ENCODE measurements at regions not wholly inside any gene's neighbourhood (a gene's known extent, or its start where the extent isn't known, plus 50 kb on each side); places are given as distances from the start of the nearest gene placed in this dataset.

DNA sequence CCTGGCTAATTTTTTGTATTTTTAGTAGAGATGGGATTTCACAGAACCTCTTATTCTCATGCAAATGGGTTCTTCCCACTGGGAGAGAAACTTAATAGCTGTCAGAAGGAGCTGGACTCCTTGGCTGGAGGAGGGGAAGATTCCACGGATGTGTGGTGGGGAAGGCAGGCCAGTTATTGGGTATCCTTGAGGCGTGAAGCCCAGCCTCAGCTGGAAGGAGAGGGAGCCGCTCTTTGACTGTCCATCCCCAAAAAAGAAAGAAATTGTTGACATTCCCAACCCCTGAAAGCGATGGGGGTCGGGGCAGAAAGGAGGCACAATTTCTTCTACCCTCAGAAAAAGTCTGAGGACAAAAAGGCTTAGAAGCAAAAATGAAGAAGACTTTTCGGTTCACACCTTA lies 983.1 kb upstream of the PABPC4L start:
- DNase-seq: no peak

GRCh38 chr4:135177321-135177720 lies 975.7 kb upstream of the PABPC4L start:
- Histone ChIP-seq H3K27me3 (ENCODE audit: low read length) (no peaks in the 10 kb centered on the region), H3K27ac (ENCODE audit: low read length) (no peak overlapping the region), H3K9me2 (replicated peaks; ENCODE audit: low read length) (no peaks in the 10 kb centered on the region), H3K9ac (ENCODE audit: low read length) (no peak overlapping the region), H3K9me3 (ENCODE audit: low read length) (no peaks in the 10 kb centered on the region), H3K4me1 (ENCODE audit: insufficient read depth, low read length) (no peaks in the 10 kb centered on the region), H3K79me2 (ENCODE audit: low read length) (no peaks in the 10 kb centered on the region), H3F3A (ENCODE audit: low read length, unreplicated experiment) (no peaks in the 10 kb centered on the region), H4K20me1 (ENCODE audit: low read length) (no peaks in the 10 kb centered on the region), H3K4me2 (ENCODE audit: low read length) (no peak overlapping the region), H2AFZ (ENCODE audit: low read length) (no peak overlapping the region), H3K4me3 (ENCODE audit: low read length) (no peak overlapping the region), H3K36me3 (ENCODE audit: low read depth, low read length) (no peaks in the 10 kb centered on the region)
- DNase-seq (no peak), ATAC-seq (no peak)
- intact Hi-C loops (cut with micrococcal nuclease): no loop called here
- TF ChIP-seq CTCF (conservative IDR thresholded peaks at IDR 0.05; ENCODE audit: low read depth, low read length): no peak
- TF ChIP-seq EZH2 (IDR thresholded peaks at IDR 0.05; ENCODE audit: low read length, unreplicated experiment): no peak
- TF ChIP-seq EZH2phosphoT487 (IDR thresholded peaks at IDR 0.05; ENCODE audit: borderline replicate concordance, low read length): no peak
- CTCF ChIA-PET: no interaction called here
- POLR2A ChIA-PET (ENCODE audit: unreplicated experiment): no interaction called here
- BruUV-seq (replicated peaks): no TSS peak

More for the DNA sequence above, 983.1 kb upstream of the PABPC4L start:
- no peaks in the 10 kb centered on the region for H3K9me3 ChIP-seq (ENCODE audit: low read length)
- no peak for ATAC-seq
- H4K20me1 ChIP-seq (ENCODE audit: low read length): no peaks in the 10 kb centered on the region
- H3K27ac ChIP-seq (ENCODE audit: low read length): no peak overlapping the region
- H3K4me3 ChIP-seq (ENCODE audit: low read length): no peak overlapping the region
- H2AFZ ChIP-seq (ENCODE audit: low read length): no peak overlapping the region
- no peaks in the 10 kb centered on the region for H3K9me2 ChIP-seq (replicated peaks; ENCODE audit: low read length)
- ChIA-PET POLR2A (ENCODE audit: unreplicated experiment) (no interaction called here), CTCF (no interaction called here)
- TF ChIP-seq EZH2phosphoT487 (IDR thresholded peaks at IDR 0.05; ENCODE audit: borderline replicate concordance, low read length) (no peak), CTCF (conservative IDR thresholded peaks at IDR 0.05; ENCODE audit: low read depth, low read length) (no peak), EZH2 (IDR thresholded peaks at IDR 0.05; ENCODE audit: low read length, unreplicated experiment) (no peak)
- H3F3A ChIP-seq (ENCODE audit: low read length, unreplicated experiment): no peaks in the 10 kb centered on the region
- intact Hi-C loops (cut with micrococcal nuclease): no loop called here
- no peaks in the 10 kb centered on the region for H3K79me2 ChIP-seq (ENCODE audit: low read length)
- H3K9ac ChIP-seq (ENCODE audit: low read length): no peak overlapping the region
- no peaks in the 10 kb centered on the region for H3K27me3 ChIP-seq (ENCODE audit: low read length)
- no peaks in the 10 kb centered on the region for H3K36me3 ChIP-seq (ENCODE audit: low read depth, low read length)
- H3K4me2 ChIP-seq (ENCODE audit: low read length): no peak overlapping the region
- H3K4me1 ChIP-seq (ENCODE audit: insufficient read depth, low read length): no peaks in the 10 kb centered on the region
- no TSS peak for BruUV-seq (replicated peaks)

GRCh38 chr4:135166661-135167060 lies 965.1 kb upstream of the PABPC4L start:
- Histone ChIP-seq H3K4me1 (ENCODE audit: insufficient read depth, low read length) (no peaks in the 10 kb centered on the region), H3K4me3 (ENCODE audit: low read length) (no peak overlapping the region), H3K36me3 (ENCODE audit: low read depth, low read length) (no peaks in the 10 kb centered on the region), H2AFZ (ENCODE audit: low read length) (no peak overlapping the region), H3K79me2 (ENCODE audit: low read length) (no peaks in the 10 kb centered on the region), H3K27me3 (ENCODE audit: low read length) (no peaks in the 10 kb centered on the region), H3K9ac (ENCODE audit: low read length) (no peak overlapping the region), H3K4me2 (ENCODE audit: low read length) (no peak overlapping the region), H3F3A (ENCODE audit: low read length, unreplicated experiment) (no peaks in the 10 kb centered on the region), H3K9me2 (replicated peaks; ENCODE audit: low read length) (no peaks in the 10 kb centered on the region), H3K27ac (ENCODE audit: low read length) (no peak overlapping the region), H3K9me3 (ENCODE audit: low read length) (no peaks in the 10 kb centered on the region), H4K20me1 (ENCODE audit: low read length) (no peaks in the 10 kb centered on the region)
- no TSS peak for BruUV-seq (replicated peaks)
- intact Hi-C loops (cut with micrococcal nuclease): no loop called here
- ChIA-PET CTCF (no interaction called here), POLR2A (ENCODE audit: unreplicated experiment) (no interaction called here)
- no peak for ATAC-seq
- no peak for TF ChIP-seq EZH2phosphoT487 (IDR thresholded peaks at IDR 0.05; ENCODE audit: borderline replicate concordance, low read length)
- no peak for TF ChIP-seq EZH2 (IDR thresholded peaks at IDR 0.05; ENCODE audit: low read length, unreplicated experiment)
- TF ChIP-seq CTCF (conservative IDR thresholded peaks at IDR 0.05; ENCODE audit: low read depth, low read length): no peak
- DNase-seq: no peak

Measured in PC-3 (cell line).